Ramos (cell line): ENCODE measurements at regions not wholly inside any gene's neighbourhood (a gene's known extent, or its start where the extent isn't known, plus 50 kb on each side); places are given as distances from the start of the nearest gene placed in this dataset.

Experiments
- in situ Hi-C: fragments of 300-500 bp; cut with MboI; formaldehyde crosslinking; loops from one replicate; pipeline ENCODE4 v1.14.3; 2022; ENCODE audit warnings: low sequenced_read_pairs; ENCODE audit not compliant: unreplicated experiment

DNA sequence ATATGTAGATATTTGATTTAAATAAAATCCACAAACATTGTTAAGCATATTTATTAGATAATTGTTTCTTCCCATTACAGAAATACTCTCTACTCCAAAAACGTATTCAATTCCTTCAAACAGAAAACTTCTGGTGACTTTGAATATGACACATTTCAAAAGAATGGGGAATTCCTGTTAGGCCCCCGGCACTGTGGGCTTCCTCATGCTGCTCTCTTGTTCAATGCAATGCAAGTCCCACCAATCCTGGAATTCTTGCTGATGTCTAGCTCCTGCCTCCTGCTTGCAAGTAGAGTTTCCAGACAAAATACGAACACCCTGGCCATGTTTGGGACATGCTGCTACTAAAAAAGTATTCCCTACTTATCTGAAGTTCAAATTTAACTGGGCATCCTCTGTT, 544.1 kb downstream of the QKI start:
- in situ Hi-C loops: loop anchor here (25.0 kb wide), 2 partner anchors 546 to 771 kb away; partner anchors contain the start of gene QKI

DNA sequence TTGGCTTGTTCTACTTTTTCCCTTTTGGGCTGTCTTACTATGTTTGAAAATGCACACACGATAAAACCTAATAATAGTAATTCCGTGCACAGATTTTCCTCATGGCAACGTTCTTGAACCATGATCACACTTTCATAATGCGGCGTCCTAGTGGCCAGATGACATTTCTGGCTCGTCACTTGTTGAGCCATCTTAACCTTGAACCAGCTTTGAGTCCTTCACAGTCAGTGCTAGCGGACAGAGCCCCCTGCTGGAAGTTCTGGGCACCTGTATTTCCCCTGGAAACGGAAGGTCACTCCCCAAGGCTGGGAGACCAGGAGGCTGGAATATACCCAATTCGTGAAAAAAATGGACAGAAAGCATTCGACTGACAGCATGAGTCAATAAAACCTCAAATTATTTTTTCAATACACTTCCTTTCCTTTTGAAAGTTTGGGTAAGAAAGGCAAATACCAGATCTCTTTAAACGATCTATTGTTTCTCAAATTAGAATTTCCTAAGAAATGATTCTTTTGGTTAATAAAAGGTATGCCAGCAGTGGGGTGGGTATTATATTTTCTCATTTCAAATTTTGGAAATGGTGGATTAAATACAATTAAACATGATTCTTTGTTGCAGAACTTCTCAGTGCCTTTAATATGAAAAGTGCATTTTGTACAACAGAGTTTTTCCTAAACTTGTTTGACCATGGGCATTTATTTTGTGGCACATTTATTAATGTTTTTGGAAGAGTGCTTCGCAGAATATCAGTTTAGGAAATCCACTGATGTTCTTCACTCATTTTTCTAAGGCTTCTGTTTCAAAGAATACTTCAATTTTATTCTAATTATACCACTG, 542.3 kb downstream of the QKI start:
- in situ Hi-C loops: loop anchor here (25.0 kb wide), 2 partner anchors 544 to 769 kb away; partner anchors contain the start of gene QKI

DNA sequence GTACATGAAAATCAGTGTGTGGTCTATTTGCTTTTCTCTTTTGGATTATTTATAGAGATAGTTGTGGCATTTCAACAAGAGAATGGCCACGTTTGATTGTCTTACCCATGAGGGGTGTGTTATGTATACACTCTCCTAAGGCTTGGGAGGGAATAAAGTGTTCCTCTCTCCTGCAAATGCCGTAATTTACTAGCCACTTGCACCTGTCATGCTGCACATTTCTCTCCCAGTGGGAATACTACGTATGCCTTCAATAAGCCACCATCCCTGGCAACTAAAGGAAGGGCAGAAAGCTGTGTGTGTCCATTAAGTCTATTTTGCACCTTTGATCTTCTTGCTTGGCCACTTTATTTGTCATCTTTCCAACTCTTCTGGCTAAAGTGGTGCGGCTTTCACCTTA, 541.2 kb downstream of the QKI start:
- in situ Hi-C loops: loop anchor here (25.0 kb wide), 2 partner anchors 543 to 768 kb away; partner anchors contain the start of gene QKI

DNA sequence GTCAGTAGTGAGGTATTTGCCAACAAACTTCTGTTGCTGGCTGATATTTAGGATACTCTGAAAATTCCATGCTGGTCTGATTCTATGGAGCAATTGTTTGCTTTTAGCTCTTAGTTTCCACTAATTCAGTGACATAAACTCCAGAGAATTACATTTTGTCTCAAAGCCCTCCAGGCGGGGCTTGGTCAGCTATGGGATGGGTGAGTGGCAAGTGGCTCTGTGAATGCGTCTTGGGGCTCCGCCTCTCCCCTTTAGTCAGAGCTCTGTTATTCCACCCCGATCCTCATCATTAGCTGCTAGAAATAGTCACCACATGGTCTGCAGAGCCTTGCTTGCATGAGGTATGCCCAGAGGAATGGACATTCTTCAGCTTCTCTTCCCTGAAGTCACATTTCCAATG, 540.6 kb downstream of the QKI start:
- in situ Hi-C loops: loop anchor here (25.0 kb wide), 2 partner anchors 543 to 768 kb away; partner anchors contain the start of gene QKI

DNA sequence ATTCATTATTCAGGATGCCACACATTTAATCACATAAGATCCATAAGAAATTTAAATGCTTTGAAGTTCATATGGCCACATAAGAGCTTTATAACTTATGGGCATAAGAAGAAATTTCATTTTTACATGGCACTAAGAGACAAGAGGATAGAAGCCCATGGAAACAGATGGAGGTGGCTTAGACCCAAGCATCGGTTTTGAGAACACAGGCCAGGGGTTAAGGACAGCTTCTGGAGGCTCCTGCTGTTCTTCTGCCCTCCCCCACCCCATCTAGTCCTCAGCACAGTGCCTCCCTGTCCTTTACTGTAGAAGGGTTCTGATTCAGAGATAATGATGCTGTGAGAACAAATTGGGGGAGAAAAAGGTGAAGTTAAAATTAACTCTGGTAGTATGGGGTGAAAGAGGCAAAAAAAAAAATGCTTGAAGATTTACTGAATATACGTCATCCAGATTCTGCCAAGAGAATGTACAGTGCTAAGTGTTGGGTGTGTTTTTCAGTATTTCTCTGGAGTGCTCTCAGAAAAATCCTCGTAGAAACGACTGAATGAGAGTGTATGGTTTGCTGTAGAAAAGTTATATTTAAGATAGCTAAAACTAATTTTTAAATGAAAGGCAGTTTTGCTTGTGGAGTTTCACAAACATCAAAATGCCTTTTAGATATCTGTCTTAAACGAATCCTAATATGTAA, 539.7 kb downstream of the QKI start:
- in situ Hi-C loops: loop anchor here (25.0 kb wide), 2 partner anchors 542 to 767 kb away; partner anchors contain the start of gene QKI

DNA sequence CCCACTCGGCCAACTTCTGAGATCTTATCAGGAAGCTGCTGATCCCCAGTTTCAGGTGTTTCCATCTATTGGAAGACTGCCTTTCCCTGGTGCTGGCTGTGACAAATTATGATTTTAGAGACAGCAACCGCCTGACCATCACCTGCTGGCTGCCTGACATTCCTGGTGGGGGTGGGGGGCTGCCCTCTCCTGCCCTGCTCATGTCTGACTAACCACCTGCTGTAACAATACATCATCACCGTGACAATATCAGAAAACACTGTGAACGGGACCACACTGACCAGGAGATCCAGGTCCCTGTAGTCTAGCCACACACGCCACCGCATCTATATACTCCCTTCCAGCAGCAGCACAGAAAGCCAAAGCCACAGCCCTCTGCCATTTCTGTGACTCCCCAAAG, 537.5 kb downstream of the QKI start:
- in situ Hi-C loops: loop anchor here (25.0 kb wide), 2 partner anchors 540 to 765 kb away; partner anchors contain the start of gene QKI

DNA sequence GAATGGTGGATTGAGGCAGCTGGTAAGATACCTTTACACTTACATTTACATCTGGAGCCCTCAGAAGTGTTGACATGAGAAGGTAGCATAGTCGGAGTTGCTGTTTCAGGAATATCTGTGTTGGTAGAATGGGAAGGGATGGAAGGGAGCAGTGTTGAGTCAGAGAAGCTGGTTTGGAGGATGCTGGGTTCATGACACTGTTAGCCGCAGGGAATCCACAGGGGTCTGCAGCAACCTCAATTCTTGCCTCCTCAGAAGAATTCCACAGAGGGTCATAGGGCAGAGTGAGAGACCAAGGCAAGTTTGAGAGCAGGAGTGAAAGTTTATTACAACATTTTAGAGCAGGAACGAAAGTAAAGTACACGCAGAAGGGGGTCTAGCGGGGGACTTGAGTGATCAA, 536.8 kb downstream of the QKI start:
- in situ Hi-C loops: loop anchor here (25.0 kb wide), 2 partner anchors 539 to 764 kb away; partner anchors contain the start of gene QKI

DNA sequence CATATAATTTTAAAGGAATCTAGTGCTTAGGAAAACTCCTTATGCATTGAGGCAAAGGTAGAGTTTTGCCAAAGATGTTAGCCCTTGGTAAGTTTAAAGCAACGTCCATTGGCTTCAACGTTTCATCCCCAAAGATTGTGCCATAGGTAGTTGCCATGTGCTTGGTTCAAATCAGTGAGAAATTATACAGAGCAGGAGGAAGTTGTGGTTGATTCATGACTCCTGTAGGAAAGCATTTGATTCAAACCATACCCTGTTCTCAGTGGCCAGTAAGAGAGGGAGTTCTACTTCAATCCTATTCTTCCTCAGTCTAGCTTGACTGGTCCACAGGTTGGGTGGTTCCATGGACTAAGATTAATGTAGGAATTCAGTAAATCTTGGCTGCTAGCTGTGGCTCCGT, 535.6 kb downstream of the QKI start:
- in situ Hi-C loops: loop anchor here (25.0 kb wide), 2 partner anchors 538 to 763 kb away; partner anchors contain the start of gene QKI

DNA sequence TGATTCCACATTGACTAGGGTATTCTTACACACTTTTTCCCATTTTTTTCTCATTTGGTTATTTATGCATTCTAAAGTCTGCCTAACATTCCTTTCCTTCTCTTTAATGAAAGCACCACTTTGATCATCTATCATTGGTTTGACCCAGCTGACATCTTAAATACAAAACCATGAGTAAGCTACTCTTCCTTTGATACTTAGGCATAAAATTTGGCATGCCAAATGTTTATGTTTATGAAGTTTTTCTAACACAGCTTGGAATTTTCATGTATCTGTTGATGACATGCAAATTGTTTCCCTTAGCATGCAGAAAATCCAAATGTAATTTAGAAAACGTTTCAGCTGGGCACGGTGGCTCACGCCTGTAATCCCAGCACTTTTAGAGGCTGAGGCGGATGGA, 534.9 kb downstream of the QKI start:
- in situ Hi-C loops: no loop called here

DNA sequence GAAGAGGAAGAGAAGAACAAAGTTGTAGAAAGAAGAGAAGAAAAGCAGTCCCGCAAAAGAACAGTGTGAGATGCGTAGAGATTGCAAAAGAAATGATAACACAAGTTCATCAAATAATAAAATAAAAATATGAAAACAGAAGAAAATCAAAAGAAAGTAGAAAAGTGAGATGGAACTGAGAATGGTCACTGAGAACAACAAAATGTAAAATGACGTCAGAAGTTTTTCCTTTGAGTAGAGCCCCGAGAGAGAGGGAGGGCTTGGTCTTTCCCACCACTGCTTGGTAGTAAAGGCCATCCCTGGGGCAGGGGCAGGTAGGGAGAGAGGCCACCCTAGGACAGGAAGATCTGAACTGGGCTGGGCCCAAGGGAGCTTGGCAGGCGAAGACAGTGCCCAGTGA, 533.7 kb downstream of the QKI start:
- in situ Hi-C loops: no loop called here

DNA sequence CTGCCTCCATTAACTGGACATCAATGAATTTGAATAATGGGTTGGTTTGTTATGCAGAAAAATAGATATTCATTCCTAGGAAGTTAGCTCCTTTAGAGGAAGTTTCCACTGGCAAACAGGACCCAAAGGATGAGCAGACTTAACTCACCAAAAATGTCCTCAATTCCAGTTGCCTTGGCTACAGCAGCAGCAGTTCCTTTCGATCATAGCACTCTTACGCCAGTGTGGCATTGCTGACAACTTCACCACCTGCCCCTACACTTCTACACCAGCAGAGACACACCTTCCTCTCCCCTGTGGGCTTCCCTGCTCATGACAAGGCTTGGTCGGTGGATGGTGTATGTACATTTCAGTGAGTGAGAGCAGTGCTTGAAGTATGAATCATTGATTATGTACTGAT, 532.8 kb downstream of the QKI start:
- in situ Hi-C loops: no loop called here

DNA sequence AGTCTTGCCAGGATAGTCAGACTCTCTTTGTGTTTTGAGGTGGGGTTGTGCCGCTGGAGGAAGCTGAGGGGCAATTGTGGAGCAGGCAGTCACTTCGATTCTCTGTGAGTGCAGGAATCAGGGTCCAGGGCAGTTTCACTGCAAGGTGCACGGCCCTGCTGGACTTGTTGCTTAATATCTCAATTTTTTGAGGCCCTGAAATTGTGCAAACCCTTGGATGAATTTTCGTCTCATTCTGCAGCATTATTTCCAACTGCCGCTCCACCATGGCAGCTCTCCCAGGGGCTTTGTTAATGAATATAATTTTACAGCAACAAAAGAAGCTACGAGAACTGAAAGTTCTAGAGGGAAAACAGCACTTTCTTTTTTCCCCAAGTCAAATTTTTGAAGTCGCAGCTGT, 531.9 kb downstream of the QKI start:
- in situ Hi-C loops: no loop called here

DNA sequence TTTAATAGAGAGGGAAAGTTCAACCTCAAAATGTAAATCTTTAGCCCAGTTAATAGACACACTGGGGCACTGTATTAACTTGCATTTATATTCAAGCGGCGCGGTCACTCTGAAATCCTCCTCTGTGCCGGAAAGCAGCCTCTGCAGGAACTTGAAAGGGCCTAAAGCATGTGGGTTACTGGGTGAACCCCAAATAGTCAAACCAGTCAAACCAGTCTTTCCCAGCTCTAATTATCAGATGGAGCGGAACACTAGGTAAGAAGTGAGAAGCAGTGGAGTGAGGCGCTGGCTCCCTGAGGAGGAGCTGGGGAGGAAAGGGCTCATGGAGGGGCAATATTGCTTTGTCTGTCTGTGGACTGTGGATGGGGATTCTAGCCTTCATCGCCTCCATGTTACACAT, 531.3 kb downstream of the QKI start:
- in situ Hi-C loops: no loop called here

DNA sequence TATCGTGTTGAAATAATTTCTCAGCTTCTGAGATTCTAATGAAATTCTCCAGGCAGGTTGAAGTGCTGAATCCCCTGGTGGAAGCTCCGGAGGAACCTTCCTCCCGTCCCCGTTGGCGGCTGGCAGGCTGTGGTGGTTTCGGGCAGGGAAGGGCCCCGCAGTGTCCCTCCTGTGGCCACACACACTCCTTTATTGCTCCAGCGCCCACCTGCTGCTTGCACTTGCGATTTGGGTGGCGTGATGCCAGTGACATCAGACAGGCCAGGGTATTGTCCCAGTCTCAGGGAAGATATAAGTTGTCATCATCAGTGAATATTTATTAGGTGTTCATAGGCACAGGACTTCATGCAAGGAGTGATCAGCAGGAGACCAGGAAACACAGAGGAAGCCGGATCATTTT, 530.4 kb downstream of the QKI start:
- in situ Hi-C loops: no loop called here

DNA sequence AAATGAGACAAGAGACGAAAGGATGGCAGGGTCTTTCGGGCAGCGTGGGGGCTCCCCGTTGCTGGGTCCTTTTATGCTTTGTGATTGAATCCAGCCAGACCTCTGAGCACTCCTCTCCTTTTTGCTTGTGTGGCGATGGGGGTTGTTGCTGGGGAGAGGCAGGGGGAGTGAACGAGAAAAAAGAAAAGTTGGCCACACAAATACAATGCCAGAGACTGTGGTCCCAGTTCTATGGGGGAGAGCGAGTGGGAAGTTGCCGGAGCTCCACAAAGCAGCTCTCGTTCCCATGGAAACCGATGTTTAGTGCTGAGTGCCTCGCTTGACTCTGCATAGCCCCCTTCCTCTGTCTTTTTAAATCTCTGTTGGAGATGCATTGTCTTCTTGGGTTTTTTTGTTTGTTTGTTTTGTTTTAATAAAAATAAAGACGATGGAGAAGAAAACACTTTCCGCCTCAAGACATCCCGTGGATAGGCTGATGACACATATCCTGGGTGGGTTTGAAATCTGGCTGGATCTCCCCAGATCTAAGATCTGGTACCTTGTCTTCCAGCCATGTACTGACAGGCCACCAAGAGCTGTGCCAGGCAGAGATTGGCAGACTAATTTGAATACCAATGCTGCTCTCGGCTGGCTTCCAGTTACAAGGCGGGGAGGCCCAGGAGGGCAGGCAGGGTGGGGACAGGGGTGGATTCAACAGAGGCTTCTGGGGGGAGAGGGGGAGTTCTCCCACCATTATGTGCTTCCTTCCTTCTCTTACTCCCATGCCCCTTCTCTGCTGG, 529.3 kb downstream of the QKI start:
- in situ Hi-C loops: no loop called here

DNA sequence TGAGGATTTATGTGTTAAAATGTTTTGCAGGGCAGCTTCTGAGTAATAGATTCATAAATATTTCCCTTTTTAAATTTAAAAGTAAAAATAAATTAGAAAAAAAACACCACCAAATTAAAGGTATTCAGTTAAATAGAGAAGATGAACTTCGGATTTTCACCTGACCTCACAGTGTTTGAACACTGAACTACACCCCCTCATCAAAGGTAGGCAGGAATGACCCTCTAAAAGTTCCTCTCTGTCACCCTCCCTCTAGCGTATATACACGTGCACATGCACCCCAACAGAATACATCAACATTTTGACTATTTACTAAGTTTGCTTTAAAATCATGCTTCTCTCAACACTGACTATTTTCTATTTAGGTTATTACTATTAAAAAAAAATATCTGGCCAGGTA, 528.3 kb downstream of the QKI start:
- in situ Hi-C loops: no loop called here

DNA sequence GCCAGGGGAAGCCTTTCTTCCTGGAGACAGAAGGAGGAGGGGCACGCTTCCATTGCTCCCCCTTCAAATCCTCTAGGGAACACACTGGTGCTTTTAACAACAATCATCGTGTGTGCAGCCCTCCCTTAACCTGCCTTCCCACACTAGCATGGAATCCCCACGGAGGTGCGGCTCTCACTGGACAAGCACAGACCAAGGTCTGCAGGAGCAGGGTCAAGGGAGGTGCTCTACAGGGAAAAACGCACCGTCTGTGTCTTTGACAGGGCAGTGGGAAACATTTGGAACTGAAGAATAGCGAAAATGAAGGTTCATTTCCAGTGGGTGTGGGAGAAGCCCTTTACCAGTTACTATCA, 527.1 kb downstream of the QKI start:
- in situ Hi-C loops: no loop called here

DNA sequence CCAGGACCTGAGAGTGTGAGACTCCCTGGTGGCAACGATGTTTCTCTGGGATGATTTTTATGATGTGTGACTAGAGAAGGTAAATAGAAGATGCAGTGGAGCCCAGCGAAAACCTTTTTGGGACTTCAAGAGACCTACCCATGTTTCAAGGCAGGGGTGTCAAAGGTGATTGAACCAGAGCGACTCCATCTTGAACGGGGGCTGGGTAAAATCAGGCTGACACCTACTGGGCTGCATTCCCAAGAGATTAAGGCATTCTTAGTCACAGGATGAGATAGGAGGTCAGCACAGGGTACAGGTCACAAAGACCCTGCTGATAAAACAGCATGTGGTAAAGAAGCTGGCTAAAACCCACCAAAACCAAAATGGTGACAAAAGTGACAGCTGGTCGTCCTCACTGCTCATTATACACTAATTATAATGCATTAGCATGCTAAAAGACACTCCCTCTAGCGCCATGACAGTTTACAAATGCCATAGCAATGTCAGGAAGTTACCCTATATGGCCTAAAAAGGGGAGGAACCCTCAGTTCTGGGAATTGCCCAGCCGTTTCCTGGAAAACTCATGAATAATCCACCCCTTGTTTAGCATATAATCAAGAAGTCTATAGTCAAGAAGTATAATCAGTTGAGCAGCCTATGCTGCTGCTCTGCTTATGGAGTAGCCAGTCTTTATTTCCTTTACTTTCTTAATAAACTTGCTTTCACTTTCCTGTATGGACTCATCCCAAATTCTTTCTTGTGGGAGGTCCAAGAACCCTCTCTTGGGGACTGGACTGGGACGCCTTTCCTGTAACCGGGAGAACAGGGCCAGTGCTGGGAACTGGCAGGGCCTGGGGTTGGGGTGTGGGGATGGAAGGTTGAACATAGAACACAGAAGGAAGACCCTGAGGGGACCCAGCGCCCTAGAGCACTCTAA, 526.4 kb downstream of the QKI start:
- in situ Hi-C loops: no loop called here

DNA sequence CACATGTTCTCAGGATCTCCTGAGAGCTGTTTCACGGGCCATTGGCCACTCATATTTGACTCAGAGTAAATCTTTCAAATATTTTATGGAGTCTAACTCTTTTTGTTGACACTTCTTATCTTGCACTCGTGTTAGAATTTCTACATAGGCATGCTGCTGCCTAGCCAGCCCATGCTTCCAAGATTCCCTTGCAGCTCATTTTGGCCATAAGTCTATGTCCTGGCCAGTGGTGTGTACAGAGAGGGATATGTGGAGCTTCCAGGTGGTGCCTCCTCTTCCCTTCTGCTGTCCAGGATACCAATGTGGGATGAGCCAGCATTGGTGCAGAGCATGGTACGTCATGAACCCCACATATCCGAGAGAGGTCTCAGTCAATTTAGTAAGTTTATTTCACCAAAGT, 522.6 kb downstream of the QKI start:
- in situ Hi-C loops: no loop called here
